Stimulated activated CD8-positive, alpha-beta memory T cell treated with anti-CD3 and anti-CD28 coated beads, Interleukin-12 subunit alpha, Interleukin-12 subunit beta, amount 100 ng/mL, for 24 hours (primary cell): ENCODE measurements at regions not wholly inside any gene's neighbourhood (a gene's known extent, or its start where the extent isn't known, plus 50 kb on each side); places are given as distances from the start of the nearest gene placed in this dataset.

Source experiments
- DNase-seq: peaks from one replicate; pipeline ENCODE4 v3.0.0-alpha.2; 2020; ENCODE audit errors: extremely low read depth

DNA sequence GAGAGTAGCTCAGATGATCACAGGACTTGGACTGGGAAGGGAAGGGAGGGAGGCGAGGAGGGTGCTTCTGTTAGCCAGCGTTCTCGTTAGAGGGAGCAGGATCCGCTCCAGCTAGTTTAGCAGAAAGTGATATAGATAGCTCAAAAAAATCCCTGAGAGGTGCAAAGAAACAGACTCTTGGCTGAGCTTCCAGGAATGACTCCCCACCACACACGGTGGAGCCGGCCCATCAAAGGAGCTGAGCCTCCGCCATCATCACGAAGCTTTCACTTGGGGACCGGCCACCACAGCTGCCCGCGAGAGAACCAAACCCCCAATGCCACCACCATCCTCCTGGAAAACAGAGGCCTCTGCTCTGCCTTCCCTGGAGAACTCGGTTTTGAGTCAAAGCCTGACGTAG lies 124.6 kb upstream of the BCL2L14 start:
- no peak for DNase-seq

DNA sequence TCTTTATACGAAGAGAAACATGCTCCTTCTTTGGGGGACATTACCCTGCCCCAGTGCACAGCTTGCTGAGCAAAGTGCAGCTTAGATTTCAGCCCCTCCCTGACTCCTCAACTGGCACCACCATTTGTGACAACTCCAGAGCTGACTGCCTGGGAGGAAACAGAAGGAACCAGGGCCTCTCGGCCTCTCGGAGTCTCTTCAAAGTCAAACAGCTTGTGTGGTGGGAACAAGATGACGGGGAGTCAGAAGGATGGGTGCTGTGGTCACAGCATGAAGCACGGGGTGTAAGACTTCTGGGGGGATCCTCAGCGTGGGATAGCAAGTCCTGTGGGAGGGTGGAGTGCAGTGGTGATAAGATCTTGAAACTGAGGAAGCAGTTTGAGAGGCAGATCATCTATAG lies 123.5 kb upstream of the BCL2L14 start:
- no peak for DNase-seq

- DNase-seq: no peak
Measured at GRCh38 chr12:11949738-11950411, 120.9 kb upstream of the BCL2L14 start.

DNA sequence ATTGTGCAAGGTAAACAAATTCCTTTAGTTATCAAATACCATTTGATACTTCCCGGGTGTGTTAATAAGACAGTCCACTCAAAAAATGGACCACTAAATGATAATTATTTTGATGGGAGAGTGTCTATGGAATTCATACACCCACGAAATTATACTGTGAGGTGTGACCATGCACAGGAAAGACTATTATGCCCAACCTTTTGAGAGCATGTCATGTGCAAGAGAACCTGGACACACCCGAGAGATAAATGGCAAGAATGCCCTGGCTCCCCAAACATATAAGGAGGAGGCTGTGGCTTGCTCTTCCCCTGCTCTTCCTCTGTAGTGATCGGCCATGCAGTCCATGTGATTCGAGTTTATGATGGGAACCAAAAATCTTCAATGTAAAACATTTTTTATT lies 119.5 kb upstream of the BCL2L14 start:
- DNase-seq: no peak

- DNase-seq: no peak
Measured at GRCh38 chr12:11953523-11953922, 117.2 kb upstream of the BCL2L14 start.

GRCh38 chr12:11954181-11954580 lies 116.6 kb upstream of the BCL2L14 start:
- DNase-seq: no peak

DNA sequence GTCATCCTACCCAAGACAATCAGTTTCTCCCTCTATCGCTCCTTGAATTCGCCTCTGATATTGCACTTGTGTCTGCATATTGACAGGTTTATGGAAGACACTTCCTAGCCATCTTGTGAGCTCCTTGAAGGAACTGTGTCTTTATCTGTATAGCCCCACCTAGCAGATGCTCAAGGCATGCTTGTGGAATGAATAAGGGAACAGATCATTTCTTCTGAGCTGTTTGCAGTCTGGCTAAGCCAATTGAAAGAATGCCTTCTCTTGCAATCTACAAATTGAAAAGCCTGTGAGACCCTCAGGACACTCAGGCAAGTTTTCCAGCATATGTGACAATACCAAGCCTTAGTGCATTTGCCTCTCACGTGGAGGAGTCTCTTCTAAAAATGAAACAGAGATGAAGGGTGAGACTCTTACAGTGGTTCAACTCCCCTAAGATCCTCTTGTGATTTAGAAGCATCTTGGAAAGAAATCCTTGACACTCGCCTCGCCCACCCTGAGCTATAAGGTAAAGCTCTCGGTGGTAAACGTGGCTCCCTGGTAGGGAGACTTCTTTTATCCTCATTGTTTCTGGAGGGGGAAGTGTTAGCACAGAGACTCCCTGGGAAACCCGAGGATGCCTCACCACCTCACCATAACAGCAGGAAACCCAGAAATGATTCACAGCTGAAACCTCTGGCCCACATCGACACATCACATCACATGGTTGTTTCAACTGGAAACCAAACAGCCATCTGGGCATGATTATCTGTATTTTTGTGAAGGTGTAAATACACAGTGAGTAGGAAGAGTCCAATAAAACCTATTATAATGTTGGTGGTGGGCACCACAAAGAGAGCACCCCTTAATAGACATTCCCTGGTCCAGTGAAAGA lies 112.3 kb upstream of the BCL2L14 start:
- DNase-seq: peak; percentile 27

- DNase-seq: no peak
Measured at GRCh38 chr12:11959117-11959823, 111.5 kb upstream of the BCL2L14 start.

DNA sequence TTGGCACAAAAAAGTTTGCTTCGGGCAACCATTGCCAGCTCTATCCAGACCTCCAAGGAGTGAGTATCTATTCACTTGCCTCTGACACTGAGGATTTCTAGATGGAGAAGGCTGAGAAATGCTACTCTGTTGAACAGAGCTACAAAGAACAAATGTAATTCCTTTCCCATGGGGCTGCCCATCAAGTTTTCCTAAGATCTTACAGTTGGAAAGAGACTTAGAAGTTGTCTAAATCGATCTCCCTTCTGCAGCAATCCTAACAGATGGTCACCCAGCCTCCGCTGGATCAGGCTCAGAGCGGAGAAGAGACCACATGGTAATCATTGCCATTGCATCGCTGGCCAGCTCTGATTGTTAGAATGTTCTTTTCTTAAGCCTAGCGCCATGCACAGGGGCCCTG lies 110.1 kb upstream of the BCL2L14 start:
- no peak for DNase-seq

DNA sequence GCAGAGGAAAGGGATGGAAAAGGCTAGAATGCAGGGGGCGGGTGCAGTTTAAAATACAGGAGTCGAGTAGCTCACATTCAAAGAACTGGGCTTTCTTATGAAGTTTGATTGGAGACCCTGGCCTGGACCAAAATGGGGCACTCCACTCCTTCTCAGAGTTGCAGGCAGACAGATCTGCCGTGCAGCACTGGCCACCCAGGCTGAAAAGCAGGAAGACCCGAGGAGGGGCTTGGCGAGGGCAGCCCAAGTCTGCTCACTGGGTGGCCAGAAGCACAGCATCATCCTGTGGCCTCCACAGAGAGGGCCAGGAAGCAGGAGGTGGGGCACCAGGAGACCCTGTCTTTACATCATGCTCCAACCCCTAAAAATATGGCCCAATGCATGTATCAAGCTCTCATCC lies 109.1 kb upstream of the BCL2L14 start:
- no peak for DNase-seq

- DNase-seq: no peak
Measured at GRCh38 chr12:11962860-11963259, 107.9 kb upstream of the BCL2L14 start.

DNA sequence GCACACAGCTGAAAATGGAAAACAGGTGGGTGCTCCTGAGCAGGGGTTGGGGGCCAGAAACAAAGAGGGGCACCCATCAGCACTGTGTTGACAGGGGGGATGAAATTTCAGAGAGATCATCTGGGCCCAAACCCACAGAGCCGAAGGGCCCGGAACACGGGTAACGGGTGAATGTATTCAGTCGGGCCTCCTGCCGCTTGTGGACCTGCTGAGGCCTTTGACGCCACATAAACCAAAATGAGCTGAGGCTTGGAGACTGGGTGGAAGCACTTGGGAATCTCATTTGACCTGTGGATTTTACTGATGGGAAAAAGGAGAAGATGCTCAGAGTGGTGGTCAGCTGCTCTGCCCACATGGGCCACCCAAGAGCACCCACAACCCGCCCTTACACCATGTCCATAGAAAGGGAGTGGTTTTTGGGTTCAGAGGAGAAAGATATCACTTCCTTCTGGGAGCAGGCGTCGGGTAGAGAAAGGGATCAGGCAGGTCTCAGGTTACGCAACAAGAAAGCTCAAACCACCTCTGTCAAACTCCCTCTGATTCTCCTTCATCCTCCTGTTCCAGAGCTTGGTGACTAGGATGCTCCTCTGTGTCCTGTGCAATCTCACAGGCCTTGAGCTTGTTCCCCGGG lies 106.8 kb upstream of the BCL2L14 start:
- no peak for DNase-seq

DNA sequence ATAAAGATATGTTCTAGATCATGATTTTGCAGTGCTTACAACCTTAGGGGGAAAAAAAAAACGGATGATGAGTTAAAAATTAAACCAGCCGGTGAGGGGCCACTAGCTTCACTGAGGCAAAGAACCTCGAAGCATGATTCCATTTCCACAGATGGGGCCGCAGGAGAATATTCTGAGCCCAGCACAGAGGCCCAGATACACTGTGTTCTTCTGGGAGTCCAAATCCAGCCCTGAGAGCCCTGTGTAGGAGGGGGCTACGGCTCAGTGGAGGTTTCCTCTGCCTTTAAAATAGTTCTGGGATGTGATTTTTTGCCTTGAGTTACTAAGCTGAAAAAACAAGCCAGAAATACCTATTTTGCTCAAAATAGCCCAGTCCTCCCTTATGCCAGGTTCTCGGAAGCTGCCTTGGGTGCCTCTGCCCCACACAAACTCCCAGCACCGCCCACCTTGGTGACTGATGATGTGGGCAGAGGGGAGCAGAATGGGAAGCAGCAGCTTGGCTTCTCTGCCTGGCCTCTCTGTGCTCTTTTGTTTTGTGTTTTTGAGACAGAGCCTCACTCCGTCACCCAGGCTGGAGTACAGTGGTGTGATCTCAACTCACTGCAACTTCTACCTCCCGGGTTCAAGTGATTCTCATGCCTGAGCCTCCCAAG lies 105.4 kb upstream of the BCL2L14 start:
- DNase-seq: no peak

GRCh38 chr12:11967376-11968047 lies 103.2 kb upstream of the BCL2L14 start:
- no peak for DNase-seq

- no peak for DNase-seq
Measured at GRCh38 chr12:11968048-11968383, 102.7 kb upstream of the BCL2L14 start.

DNA sequence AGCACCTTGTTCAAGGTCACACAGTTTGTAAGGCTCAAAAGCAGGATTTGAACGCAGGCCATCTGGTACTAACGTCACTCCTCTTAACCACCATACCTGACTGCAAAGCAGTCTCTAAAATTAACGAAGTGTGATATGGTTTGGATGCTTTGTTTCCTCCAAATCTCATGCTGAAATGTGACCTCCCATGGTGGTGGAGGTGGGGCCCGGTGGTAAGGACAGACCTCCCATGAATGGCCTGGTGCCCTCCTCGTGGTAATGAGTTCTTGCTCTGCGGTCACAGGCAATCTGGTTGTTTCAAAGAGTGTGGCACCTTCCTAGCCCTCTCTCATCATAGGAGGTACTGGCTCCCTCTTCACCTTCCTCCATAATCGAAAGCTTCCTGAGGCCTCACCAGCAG lies 102.2 kb upstream of the BCL2L14 start:
- no peak for DNase-seq

DNA sequence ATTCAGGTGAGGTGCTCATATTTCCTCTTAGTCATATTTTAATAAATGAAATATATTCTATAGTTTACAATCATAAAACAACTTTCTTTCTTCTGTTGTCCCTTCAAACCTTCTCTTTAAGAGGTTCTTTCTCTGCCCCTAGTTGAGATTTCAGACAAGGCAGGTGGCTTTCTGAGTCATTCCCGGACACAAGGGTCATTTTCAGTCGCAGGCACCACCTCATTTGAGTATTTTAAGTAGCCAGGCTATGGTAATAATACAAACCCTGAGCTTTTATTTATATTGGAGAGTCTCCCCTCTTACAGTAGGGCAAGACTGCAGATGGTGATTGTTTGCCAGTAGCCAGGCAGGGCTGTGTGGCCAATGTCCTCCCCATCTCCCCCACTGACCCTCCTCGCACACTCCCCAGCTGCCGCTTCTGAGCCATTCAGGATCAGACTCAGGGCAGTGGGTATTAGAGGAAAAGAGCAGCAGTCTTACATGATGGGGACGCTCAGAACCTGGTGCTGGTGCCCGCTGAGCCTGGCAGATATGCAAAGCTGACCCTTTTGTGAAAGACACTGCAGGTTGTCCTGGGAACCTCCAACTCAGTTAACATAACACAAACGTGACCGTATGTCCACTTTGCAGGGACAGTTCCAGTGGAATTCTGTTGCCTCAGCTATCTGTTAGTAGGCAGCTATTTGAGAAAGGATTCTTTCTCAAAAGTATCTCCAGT lies 101.1 kb upstream of the BCL2L14 start:
- no peak for DNase-seq

- DNase-seq: no peak
Measured at GRCh38 chr12:11970155-11970520, 100.6 kb upstream of the BCL2L14 start.

DNA sequence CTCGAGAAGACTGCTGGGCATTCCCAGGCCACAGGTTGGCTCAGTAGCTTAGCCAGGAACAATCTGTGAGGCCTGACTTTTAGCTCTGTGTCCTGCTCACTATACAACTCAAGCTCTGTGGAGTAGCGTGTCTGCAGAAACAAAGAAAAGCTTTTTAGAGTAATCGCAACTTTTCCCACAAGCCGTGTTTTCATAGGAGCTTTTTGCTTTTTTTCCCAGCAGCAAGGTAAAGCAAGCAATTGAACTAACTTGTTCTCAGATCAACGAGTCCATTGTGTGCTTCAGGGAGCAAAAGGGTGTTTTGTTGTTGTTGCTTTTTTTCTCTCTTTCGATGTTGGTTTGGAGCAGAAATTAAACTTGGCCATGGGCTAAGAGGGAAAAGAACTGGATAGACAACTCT lies 97.3 kb upstream of the BCL2L14 start:
- DNase-seq: no peak

DNA sequence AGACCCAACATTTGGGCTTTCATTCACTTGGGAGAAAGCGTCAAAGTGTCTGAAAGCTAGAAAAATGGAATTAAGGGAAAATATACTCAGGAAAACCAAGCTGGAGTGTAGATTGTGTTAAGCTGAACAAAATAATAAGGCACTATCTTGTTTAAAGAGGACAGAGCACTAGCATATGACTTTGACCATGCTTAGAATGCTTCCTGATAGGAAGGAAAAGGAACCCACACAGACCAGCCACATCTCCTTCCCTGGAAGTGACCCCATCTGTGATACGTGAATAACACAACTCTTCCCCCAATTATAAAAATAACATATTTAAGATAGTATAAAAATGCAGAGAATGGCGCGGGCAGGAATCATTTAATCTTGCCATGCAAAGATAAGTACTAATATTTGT lies 94.7 kb upstream of the BCL2L14 start:
- DNase-seq: no peak
